SK-N-SH (cell line): ENCODE measurements at regions not wholly inside any gene's neighbourhood (a gene's known extent, or its start where the extent isn't known, plus 50 kb on each side); places are given as distances from the start of the nearest gene placed in this dataset.

ENCODE experiments used
- CTCF ChIA-PET: fragments of 300-600, 350-600 bp; formaldehyde crosslinking; extraction: SDS; loops from one replicate; lab custom pipeline; 2021; lab: Yijun Ruan, JAX
- POLR2A ChIA-PET: fragments of 350-600 bp; sonication (Branson Sonifier 250); formaldehyde crosslinking; extraction: SDS; loops from one replicate; lab custom pipeline; 2020; ENCODE audit warnings: antibody characterized with exemption, inconsistent platforms; lab: Yijun Ruan, JAX
- DNase-seq: peaks from one replicate; pipeline ENCODE4 v3.0.0; 2012
- H2AFZ ChIP-seq: fragments of 200-600 bp; sonication (generic); 2 replicates; pipeline ENCODE4 v1.8.1; 2016; ENCODE audit warnings: antibody characterized with exemption, mild to moderate bottlenecking, low read depth
- H3F3A ChIP-seq: fragments of 200-600 bp; sonication (generic); replicated peaks from 2 replicates; pipeline ENCODE3; 2016; ENCODE audit warnings: antibody characterized with exemption, mild to moderate bottlenecking; ENCODE audit not compliant: insufficient read depth
- H3K27ac ChIP-seq, 2 experiments: fragments of 200-500 bp in 1 of 2; fragments of 200-600 bp in 1 of 2; sonication (Bioruptor generic) in 1 of 2; sonication (generic), shearing (Covaris generic) in 1 of 2; 2 replicates each; pipeline versions ENCODE4 v1.5.1 to v1.6.1; 2014 to 2016; ENCODE audit warnings: low read depth in 2 of 2, inconsistent platforms in 1 of 2, low read length in 1 of 2, mild to moderate bottlenecking in 1 of 2, mixed read lengths in 1 of 2
- H3K27me3 ChIP-seq: fragments of 200-600 bp; sonication (generic), shearing (Covaris generic); 2 replicates; pipeline ENCODE4 v1.6.1; 2016; ENCODE audit warnings: mixed run types; ENCODE audit not compliant: insufficient read depth
- H3K36me3 ChIP-seq, 2 experiments: fragments of 200-500 bp in 1 of 2; fragments of 200-600 bp in 1 of 2; sonication (Bioruptor generic) in 1 of 2; sonication (generic) in 1 of 2; replicated peaks in 1 of 2; 2 replicates each; pipeline versions ENCODE3 to v1.5.1; 2014 to 2016; ENCODE audit warnings: low read length in 1 of 2, mild to moderate bottlenecking in 1 of 2; ENCODE audit not compliant: insufficient read depth in 2 of 2, control insufficient read depth in 1 of 2
- H3K4me1 ChIP-seq, 2 experiments: fragments of 200-500 bp in 1 of 2; fragments of 200-600 bp in 1 of 2; sonication (Bioruptor generic) in 1 of 2; sonication (generic), shearing (Covaris generic) in 1 of 2; 2 replicates each; pipeline versions ENCODE4 v1.5.1 to v1.6.1; 2014 to 2016; ENCODE audit warnings: low read depth in 1 of 2, low read length in 1 of 2, mixed run types in 1 of 2; ENCODE audit not compliant: insufficient read depth in 2 of 2, control insufficient read depth in 1 of 2
- H3K4me2 ChIP-seq: fragments of 200-600 bp; sonication (generic), shearing (Covaris generic); 2 replicates; pipeline ENCODE4 v1.6.1; 2017; ENCODE audit warnings: mixed run types
- H3K4me3 ChIP-seq, 2 experiments: fragments of 200-500 bp in 1 of 2; fragments of 200-600 bp in 1 of 2; sonication (Bioruptor generic) in 1 of 2; sonication (generic), shearing (Covaris generic) in 1 of 2; 2 replicates each; pipeline versions ENCODE4 v1.5.1 to v1.8.1; 2014 to 2016; ENCODE audit warnings: low read depth in 2 of 2, inconsistent platforms in 1 of 2, low read length in 1 of 2, mild to moderate bottlenecking in 1 of 2, mixed read lengths in 1 of 2, moderate library complexity in 1 of 2
- H3K79me2 ChIP-seq: fragments of 200-600 bp; sonication (generic); 2 replicates; pipeline ENCODE4 v1.8.1; 2017; ENCODE audit warnings: mild to moderate bottlenecking; ENCODE audit not compliant: insufficient read depth
- H3K9ac ChIP-seq: fragments of 200-600 bp; sonication (generic); 2 replicates; pipeline ENCODE4 v1.6.1; 2017; ENCODE audit warnings: mixed run types
- H3K9me2 ChIP-seq: fragments of 200-600 bp; sonication (generic); 2 replicates; pipeline ENCODE4 v1.6.1; 2017; ENCODE audit warnings: mixed run types
- H3K9me3 ChIP-seq: fragments of 200-600 bp; sonication (generic); 2 replicates; pipeline ENCODE4 v1.6.1; 2017; ENCODE audit warnings: mixed run types, mild to moderate bottlenecking, moderate library complexity
- H4K20me1 ChIP-seq: fragments of 200-600 bp; sonication (generic); 2 replicates; pipeline ENCODE4 v1.6.1; 2017; ENCODE audit warnings: mild to moderate bottlenecking, mixed run types; ENCODE audit not compliant: insufficient read depth
- CHD2 ChIP-seq: fragments of 150-350 bp; IDR thresholded peaks from 2 replicates; pipeline ENCODE4 v1.6.1; 2018; ENCODE audit warnings: low read length; ENCODE audit not compliant: partially characterized antibody
- EZH2phosphoT487 ChIP-seq: fragments of 200-600 bp; sonication (generic); IDR thresholded peaks from 2 replicates; pipeline ENCODE4 v1.6.1; 2017; ENCODE audit warnings: low read depth, mixed run types, mild to moderate bottlenecking, antibody characterized with exemption, moderate library complexity, borderline replicate concordance
- FOSL2 ChIP-seq: IDR thresholded peaks from 2 replicates; pipeline ENCODE4 v1.4.0; 2012; ENCODE audit warnings: low read depth, mild to moderate bottlenecking, moderate library complexity, borderline replicate concordance
- FOXM1 ChIP-seq: IDR thresholded peaks from 2 replicates; pipeline ENCODE4 v1.4.0; 2012; ENCODE audit warnings: low read depth, mild to moderate bottlenecking
- JUND ChIP-seq: IDR thresholded peaks from 2 replicates; pipeline ENCODE4 v1.4.0; 2012
- MEF2A ChIP-seq: IDR thresholded peaks from 2 replicates; pipeline ENCODE4 v1.4.0; 2012; ENCODE audit warnings: low read depth, borderline replicate concordance
- MXI1 ChIP-seq: IDR thresholded peaks from 2 replicates; pipeline ENCODE4 v1.6.1; 2012; ENCODE audit warnings: mild to moderate bottlenecking, low read depth, low read length, improper control_type of control experiment
- NFIC ChIP-seq: IDR thresholded peaks from 2 replicates; pipeline ENCODE4 v1.4.0; 2012; ENCODE audit warnings: borderline replicate concordance
- POLR2AphosphoS5 ChIP-seq: IDR thresholded peaks from 2 replicates; pipeline ENCODE4 v1.6.1; 2012; ENCODE audit warnings: low read depth, low read length
- RXRA ChIP-seq: IDR thresholded peaks from 2 replicates; pipeline ENCODE4 v1.4.0; 2012; ENCODE audit warnings: low read depth, mild to moderate bottlenecking, borderline replicate concordance
- SIN3A ChIP-seq: IDR thresholded peaks from 2 replicates; pipeline ENCODE4 v1.6.1; 2012; ENCODE audit warnings: low read depth, mild to moderate bottlenecking, low read length, moderate library complexity, borderline replicate concordance
- TAF1 ChIP-seq: IDR thresholded peaks from 2 replicates; pipeline ENCODE4 v1.6.1; 2012; ENCODE audit warnings: low read depth, mild to moderate bottlenecking, low read length, moderate library complexity, borderline replicate concordance
- TCF12 ChIP-seq: IDR thresholded peaks from 2 replicates; pipeline ENCODE4 v1.4.0; 2012
- TEAD4 ChIP-seq: IDR thresholded peaks from 2 replicates; pipeline ENCODE4 v1.4.0; 2012; ENCODE audit warnings: mild to moderate bottlenecking, borderline replicate concordance; ENCODE audit not compliant: insufficient read depth
- USF1 ChIP-seq: IDR thresholded peaks from 2 replicates; pipeline ENCODE4 v1.4.0; 2012; ENCODE audit warnings: low read depth, borderline replicate concordance
- YY1 ChIP-seq: IDR thresholded peaks from 2 replicates; pipeline ENCODE4 v1.4.0; 2012; ENCODE audit warnings: low read depth, mild to moderate bottlenecking
- ZBTB33 ChIP-seq: IDR thresholded peaks from 2 replicates; pipeline ENCODE4 v1.4.0; 2012; ENCODE audit warnings: low read depth, borderline replicate concordance
- WGBS: methylation state at CpG from one replicate; pipeline ENCODE4 v1.1.6; 2017; ENCODE audit warnings: low lambda C conversion rate; 5-methylcytosine and 5-hydroxymethylcytosine counted together
- TF ChIP-seq, protein P1 (sequence below): IDR thresholded peaks from 2 replicates; pipeline ENCODE4 v1.4.0; 2012; ENCODE audit warnings: low read depth
- TF ChIP-seq, protein P2 (sequence below): IDR thresholded peaks from 2 replicates; pipeline ENCODE4; 2012
- TF ChIP-seq, protein P3 (sequence below): fragments of 200-600 bp; sonication (generic); IDR thresholded peaks from 2 replicates; pipeline ENCODE4 v1.6.1; 2017; ENCODE audit warnings: antibody characterized with exemption, mild to moderate bottlenecking, moderate library complexity
- TF ChIP-seq, protein P4 (sequence below): fragments of 150-350 bp; IDR thresholded peaks from 2 replicates; pipeline ENCODE4 v1.6.1; 2016; ENCODE audit warnings: mild to moderate bottlenecking, low read depth, low read length

DNA sequence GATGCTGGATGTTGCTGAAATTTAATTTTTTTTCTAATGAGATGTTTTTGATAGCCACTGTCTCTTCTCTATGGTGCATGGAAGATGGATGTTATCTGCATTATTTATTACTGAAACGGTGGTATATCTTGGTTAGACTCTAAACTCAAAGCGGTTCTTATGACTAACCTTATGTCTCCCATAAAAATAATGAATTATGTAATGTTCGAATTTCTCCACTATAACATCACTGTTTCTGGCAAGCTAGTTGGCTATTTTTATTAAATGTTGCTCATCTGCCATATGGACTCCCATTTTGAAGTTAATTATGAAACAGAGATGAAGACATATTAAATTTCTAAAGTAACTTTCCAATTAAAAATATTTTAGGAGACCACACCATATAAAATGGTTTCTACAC, 808.6 kb upstream of the ADGRL4 start:
- H4K20me1 ChIP-seq = no peaks in the 10 kb centered on the region
- no peak for DNase-seq
- H3K9me3 ChIP-seq = no peaks in the 10 kb centered on the region
- H3K79me2 ChIP-seq = no peaks in the 10 kb centered on the region
- 0 out of 2 replicates have a peak, but pooled peaks have one; percentile 4 for TF ChIP-seq TCF12
- no peak for TF ChIP-seq SIN3A
- TF ChIP-seq, all 33 proteins: peak for 1
- no peaks in the 10 kb centered on the region for H3K27me3 ChIP-seq
- ChIA-PET CTCF (no interaction called here), POLR2A (no interaction called here)
- no peak overlapping the region; the same call in 1 of the 2 replicates for H2AFZ ChIP-seq
- H3K4me3 ChIP-seq = no peak overlapping the region
- WGBS = 50% methylated on average over 3 of the region's 3 CpGs
- peaks cover 0 to 8% of the 10 kb centered on the region in 2 experiments; a peak in 1 of 4 replicates for H3K4me1 ChIP-seq
- H3K27ac ChIP-seq = peak overlapping the region in 1 of 2 experiments; percentile 25; a peak in 2 of 4 replicates
- no peaks in the 10 kb centered on the region for H3K36me3 ChIP-seq
- H3K9me2 ChIP-seq = no peaks in the 10 kb centered on the region
- H3K4me2 ChIP-seq = no peak overlapping the region
- no peak overlapping the region for H3K9ac ChIP-seq
- H3F3A ChIP-seq = peaks cover 19% of the 10 kb centered on the region

- H3K27ac ChIP-seq = peak overlapping the region; percentile 81 to 97; a peak in 3 of 4 replicates
- H3K4me2 ChIP-seq = peak overlapping the region; percentile 23; the same call in 1 of the 2 replicates
- no peak for DNase-seq
- no peaks in the 10 kb centered on the region for H3K9me3 ChIP-seq
- H3K4me1 ChIP-seq = peaks cover 0 to 8% of the 10 kb centered on the region in 2 experiments; a peak in 1 of 4 replicates
- H3K9me2 ChIP-seq = no peaks in the 10 kb centered on the region
- ChIA-PET CTCF (no interaction called here), POLR2A (no interaction called here)
- 4% methylated on average over 3 of the region's 3 CpGs for whole genome bisulfite sequencing
- H3F3A ChIP-seq = peaks cover 19% of the 10 kb centered on the region
- H3K4me3 ChIP-seq = no peak overlapping the region
- H3K9ac ChIP-seq = peak overlapping the region; percentile 64; the same call in 1 of the 2 replicates
- H4K20me1 ChIP-seq = no peaks in the 10 kb centered on the region
- no peak overlapping the region for H2AFZ ChIP-seq
- H3K36me3 ChIP-seq = no peaks in the 10 kb centered on the region
- H3K27me3 ChIP-seq = no peaks in the 10 kb centered on the region
- no peaks in the 10 kb centered on the region for H3K79me2 ChIP-seq
- TF ChIP-seq RXRA = peak; percentile 43; the same call in 1 of the 2 replicates
- peak; percentile 89 for TF ChIP-seq TCF12
- TF ChIP-seq, protein P1, sequence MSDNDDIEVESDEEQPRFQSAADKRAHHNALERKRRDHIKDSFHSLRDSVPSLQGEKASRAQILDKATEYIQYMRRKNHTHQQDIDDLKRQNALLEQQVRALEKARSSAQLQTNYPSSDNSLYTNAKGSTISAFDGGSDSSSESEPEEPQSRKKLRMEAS = peak; percentile 13; the same call in 1 of the 2 replicates
- peak; percentile 94 for TF ChIP-seq FOSL2
- TF ChIP-seq, protein P2, sequence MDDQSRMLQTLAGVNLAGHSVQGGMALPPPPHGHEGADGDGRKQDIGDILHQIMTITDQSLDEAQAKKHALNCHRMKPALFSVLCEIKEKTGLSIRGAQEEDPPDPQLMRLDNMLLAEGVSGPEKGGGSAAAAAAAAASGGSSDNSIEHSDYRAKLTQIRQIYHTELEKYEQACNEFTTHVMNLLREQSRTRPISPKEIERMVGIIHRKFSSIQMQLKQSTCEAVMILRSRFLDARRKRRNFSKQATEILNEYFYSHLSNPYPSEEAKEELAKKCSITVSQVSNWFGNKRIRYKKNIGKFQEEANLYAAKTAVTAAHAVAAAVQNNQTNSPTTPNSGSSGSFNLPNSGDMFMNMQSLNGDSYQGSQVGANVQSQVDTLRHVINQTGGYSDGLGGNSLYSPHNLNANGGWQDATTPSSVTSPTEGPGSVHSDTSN = peak; percentile 94
- peak; percentile 54; the same call in 1 of the 2 replicates for TF ChIP-seq YY1
- TF ChIP-seq TEAD4 = peak; percentile 94
- no peak for TF ChIP-seq CHD2
- TF ChIP-seq JUND = peak; percentile 94
- TF ChIP-seq EZH2phosphoT487 = no peak
- TF ChIP-seq TAF1 = no peak
- TF ChIP-seq, protein P3, sequence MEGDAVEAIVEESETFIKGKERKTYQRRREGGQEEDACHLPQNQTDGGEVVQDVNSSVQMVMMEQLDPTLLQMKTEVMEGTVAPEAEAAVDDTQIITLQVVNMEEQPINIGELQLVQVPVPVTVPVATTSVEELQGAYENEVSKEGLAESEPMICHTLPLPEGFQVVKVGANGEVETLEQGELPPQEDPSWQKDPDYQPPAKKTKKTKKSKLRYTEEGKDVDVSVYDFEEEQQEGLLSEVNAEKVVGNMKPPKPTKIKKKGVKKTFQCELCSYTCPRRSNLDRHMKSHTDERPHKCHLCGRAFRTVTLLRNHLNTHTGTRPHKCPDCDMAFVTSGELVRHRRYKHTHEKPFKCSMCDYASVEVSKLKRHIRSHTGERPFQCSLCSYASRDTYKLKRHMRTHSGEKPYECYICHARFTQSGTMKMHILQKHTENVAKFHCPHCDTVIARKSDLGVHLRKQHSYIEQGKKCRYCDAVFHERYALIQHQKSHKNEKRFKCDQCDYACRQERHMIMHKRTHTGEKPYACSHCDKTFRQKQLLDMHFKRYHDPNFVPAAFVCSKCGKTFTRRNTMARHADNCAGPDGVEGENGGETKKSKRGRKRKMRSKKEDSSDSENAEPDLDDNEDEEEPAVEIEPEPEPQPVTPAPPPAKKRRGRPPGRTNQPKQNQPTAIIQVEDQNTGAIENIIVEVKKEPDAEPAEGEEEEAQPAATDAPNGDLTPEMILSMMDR = no peak
- peak; percentile 68; the same call in 1 of the 2 replicates for TF ChIP-seq POLR2AphosphoS5
- no peak for TF ChIP-seq USF1
- no peak for TF ChIP-seq MXI1
- TF ChIP-seq MEF2A = peak; percentile 57; the same call in 1 of the 2 replicates
- peak; percentile 33; the same call in 1 of the 2 replicates for TF ChIP-seq ZBTB33
- peak; percentile 67; the same call in 1 of the 2 replicates for TF ChIP-seq NFIC
- peak; percentile 80; the same call in 1 of the 2 replicates for TF ChIP-seq FOXM1
- TF ChIP-seq, protein P4, sequence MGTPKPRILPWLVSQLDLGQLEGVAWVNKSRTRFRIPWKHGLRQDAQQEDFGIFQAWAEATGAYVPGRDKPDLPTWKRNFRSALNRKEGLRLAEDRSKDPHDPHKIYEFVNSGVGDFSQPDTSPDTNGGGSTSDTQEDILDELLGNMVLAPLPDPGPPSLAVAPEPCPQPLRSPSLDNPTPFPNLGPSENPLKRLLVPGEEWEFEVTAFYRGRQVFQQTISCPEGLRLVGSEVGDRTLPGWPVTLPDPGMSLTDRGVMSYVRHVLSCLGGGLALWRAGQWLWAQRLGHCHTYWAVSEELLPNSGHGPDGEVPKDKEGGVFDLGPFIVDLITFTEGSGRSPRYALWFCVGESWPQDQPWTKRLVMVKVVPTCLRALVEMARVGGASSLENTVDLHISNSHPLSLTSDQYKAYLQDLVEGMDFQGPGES = no peak
Measured at GRCh38 chr1:79811173-79811572, 804.6 kb upstream of the ADGRL4 start.
